H9 (cell line): ENCODE measurements at regions not wholly inside any gene's neighbourhood (a gene's known extent, or its start where the extent isn't known, plus 50 kb on each side); places are given as distances from the start of the nearest gene placed in this dataset.

Source experiments
- DNase-seq: peaks from one replicate; pipeline ENCODE4 v3.0.0-alpha.2; 2017
- H2AFZ ChIP-seq: one replicate; pipeline ENCODE4 v1.6.1; 2013; ENCODE audit warnings: mild to moderate bottlenecking, low read length, control low read depth, moderate library complexity
- H2AK5ac ChIP-seq: 2 replicates; pipeline ENCODE4 v1.6.1; 2013; ENCODE audit warnings: low read length, control low read depth, mixed read lengths; ENCODE audit not compliant: insufficient read length
- H2BK120ac ChIP-seq: one replicate; pipeline ENCODE4 v1.6.1; 2013; ENCODE audit warnings: low read depth, mild to moderate bottlenecking, low read length, control low read depth, inconsistent platforms; ENCODE audit not compliant: poor library complexity, severe bottlenecking
- H2BK12ac ChIP-seq: 2 replicates; pipeline ENCODE4 v1.6.1; 2013; ENCODE audit warnings: low read length, control low read depth, mixed read lengths, low read depth; ENCODE audit not compliant: insufficient read length
- H2BK15ac ChIP-seq: 2 replicates; pipeline ENCODE4 v1.6.1; 2013; ENCODE audit warnings: low read depth, low read length, control low read depth
- H2BK20ac ChIP-seq: one replicate; pipeline ENCODE4 v1.6.1; 2013; ENCODE audit warnings: low read depth, mild to moderate bottlenecking, low read length, control low read depth, inconsistent platforms; ENCODE audit not compliant: poor library complexity, severe bottlenecking
- H2BK5ac ChIP-seq: 2 replicates; pipeline ENCODE4 v1.6.1; 2013; ENCODE audit warnings: low read length, control low read depth, mixed read lengths; ENCODE audit not compliant: insufficient read length
- H3K14ac ChIP-seq: 2 replicates; pipeline ENCODE4 v1.6.1; 2013; ENCODE audit warnings: low read length, control low read depth; ENCODE audit not compliant: insufficient read depth
- H3K18ac ChIP-seq: 2 replicates; pipeline ENCODE4 v1.6.1; 2013; ENCODE audit warnings: low read depth, mild to moderate bottlenecking, mixed read lengths, low read length, control low read depth; ENCODE audit not compliant: insufficient read length
- H3K23ac ChIP-seq: 2 replicates; pipeline ENCODE4 v1.6.1; 2013; ENCODE audit warnings: low read length, control low read depth, mixed read lengths, low read depth; ENCODE audit not compliant: insufficient read length
- H3K23me2 ChIP-seq: 2 replicates; pipeline ENCODE4 v1.6.1; 2013; ENCODE audit warnings: low read depth, mild to moderate bottlenecking, mixed read lengths, low read length, control low read depth; ENCODE audit not compliant: insufficient read length, poor library complexity, severe bottlenecking
- H3K27ac ChIP-seq: 2 replicates; pipeline ENCODE4 v1.5.1; 2013; ENCODE audit warnings: low read length, control low read depth, mixed read lengths, low read depth; ENCODE audit not compliant: insufficient read length
- H3K27me3 ChIP-seq: 2 replicates; pipeline ENCODE4 v1.6.1; 2013; ENCODE audit warnings: low read length, control low read depth, inconsistent platforms; ENCODE audit not compliant: insufficient read depth
- H3K4ac ChIP-seq: 2 replicates; pipeline ENCODE4 v1.6.1; 2013; ENCODE audit warnings: low read depth, mild to moderate bottlenecking, control low read depth, inconsistent platforms, low read length, moderate library complexity
- H3K4me1 ChIP-seq: 2 replicates; pipeline ENCODE4 v1.6.1; 2013; ENCODE audit warnings: low read length, control low read depth, inconsistent platforms; ENCODE audit not compliant: insufficient read depth
- H3K4me2 ChIP-seq: 2 replicates; pipeline ENCODE4 v1.6.1; 2013; ENCODE audit warnings: low read length, control low read depth, mixed read lengths; ENCODE audit not compliant: insufficient read length, insufficient read depth
- H3K56ac ChIP-seq: 2 replicates; pipeline ENCODE4 v1.6.1; 2013; ENCODE audit warnings: low read depth, mild to moderate bottlenecking, mixed read lengths, low read length, control low read depth; ENCODE audit not compliant: insufficient read length
- H3K79me1 ChIP-seq: 2 replicates; pipeline ENCODE4 v1.6.1; 2013; ENCODE audit warnings: low read depth, mild to moderate bottlenecking, moderate library complexity, low read length, control low read depth, inconsistent platforms; ENCODE audit not compliant: insufficient read depth, poor library complexity, severe bottlenecking
- H3K79me2 ChIP-seq: 2 replicates; pipeline ENCODE4 v1.6.1; 2013; ENCODE audit warnings: low read length, control low read depth, inconsistent platforms; ENCODE audit not compliant: insufficient read depth
- H3K9ac ChIP-seq: 2 replicates; pipeline ENCODE4 v1.6.1; 2013; ENCODE audit warnings: low read length, control low read depth, mixed read lengths; ENCODE audit not compliant: insufficient read length; ENCODE audit errors: extremely low read depth
- H3K9me3 ChIP-seq: one replicate; pipeline ENCODE4 v1.6.1; 2013; ENCODE audit warnings: low read depth, low read length, inconsistent platforms; ENCODE audit not compliant: control insufficient read depth
- H3T11ph ChIP-seq: one replicate; pipeline ENCODE4 v1.6.1; 2013; ENCODE audit warnings: mild to moderate bottlenecking, low read length, control low read depth, inconsistent platforms
- H4K20me1 ChIP-seq: one replicate; pipeline ENCODE4 v1.6.1; 2013; ENCODE audit not compliant: control insufficient read depth, insufficient read length, insufficient read depth
- H4K5ac ChIP-seq: 2 replicates; pipeline ENCODE4 v1.6.1; 2013; ENCODE audit warnings: low read depth, mild to moderate bottlenecking, mixed read lengths, low read length, control low read depth; ENCODE audit not compliant: insufficient read length
- H4K8ac ChIP-seq: replicated peaks from 2 replicates; pipeline ENCODE4 v1.6.1; 2013; ENCODE audit warnings: low read length, control low read depth, mixed read lengths, low read depth; ENCODE audit not compliant: insufficient read length
- H4K91ac ChIP-seq: 2 replicates; pipeline ENCODE4 v1.6.1; 2013; ENCODE audit warnings: low read depth, mild to moderate bottlenecking, moderate library complexity, mixed read lengths, low read length, control low read depth; ENCODE audit not compliant: insufficient read length
- H3K27ac Mint-ChIP-seq, 3 experiments: 2 replicates in 2 of 3; 3 replicates in 1 of 3; pipeline ENCODE4 v1.8.0; 2020 to 2021; ENCODE audit warnings: mixed read lengths in 3 of 3, mild to moderate bottlenecking in 1 of 3, moderate library complexity in 1 of 3
- H3K27me3 Mint-ChIP-seq: 2 replicates; pipeline ENCODE4 v1.8.0; 2021; ENCODE audit warnings: low read depth, mild to moderate bottlenecking, moderate library complexity, mixed read lengths
- H3K36me3 Mint-ChIP-seq, 3 experiments: 2 replicates in 2 of 3; 3 replicates in 1 of 3; pipeline ENCODE4 v1.8.0; 2020 to 2021; ENCODE audit warnings: low read depth in 3 of 3, mixed read lengths in 3 of 3; ENCODE audit not compliant: insufficient read depth in 1 of 3
- H3K4me1 Mint-ChIP-seq, 2 experiments: 2 replicates each; pipeline ENCODE4 v1.8.0; 2020; ENCODE audit warnings: mixed read lengths in 2 of 2
- H3K4me3 Mint-ChIP-seq, 2 experiments: 2 replicates in 1 of 2; 3 replicates in 1 of 2; pipeline ENCODE4 v1.8.0; 2020 to 2021; ENCODE audit warnings: mild to moderate bottlenecking in 2 of 2, mixed read lengths in 2 of 2, moderate library complexity in 1 of 2
- H3K9me3 Mint-ChIP-seq, 2 experiments: 2 replicates in 1 of 2; 3 replicates in 1 of 2; pipeline ENCODE4 v1.8.0; 2020; ENCODE audit warnings: mild to moderate bottlenecking in 2 of 2, mixed read lengths in 2 of 2, moderate library complexity in 1 of 2
- CTCF ChIP-seq: fragments of 200-600 bp; sonication (generic); conservative IDR thresholded peaks from 3 replicates; pipeline ENCODE4 v1.8.0; 2021; ENCODE audit warnings: antibody characterized with exemption, mild to moderate bottlenecking
- WGBS: extraction: QIAGEN DNeasy Blood & Tissue Kit; methylation state at CpG from one replicate; pipeline ENCODE4 v1.1.7; 2013; ENCODE audit warnings: missing lambda C conversion rate, low lambda C conversion rate, mixed read lengths; ENCODE audit not compliant: insufficient read length; ENCODE audit errors: extremely low coverage; 5-methylcytosine and 5-hydroxymethylcytosine counted together

GRCh38 chr7:81427461-81427860 lies 342.4 kb downstream of the HGF start:
- Histone ChIP-seq H4K91ac (no peak overlapping the region), H2AK5ac (no peak overlapping the region), H2BK20ac (no peak overlapping the region), H3K4ac (no peak overlapping the region), H3K4me2 (no peak overlapping the region), H2AFZ (no peak overlapping the region), H3K4me1 (no peaks in the 10 kb centered on the region), H3K14ac (no peak overlapping the region), H3K27ac (no peak overlapping the region), H2BK15ac (no peak overlapping the region), H3K23ac (no peak overlapping the region), H3T11ph (no peak overlapping the region), H2BK120ac (no peak overlapping the region), H4K20me1 (no peaks in the 10 kb centered on the region), H4K5ac (no peak overlapping the region), H3K79me1 (no peaks in the 10 kb centered on the region), H4K8ac (no peak overlapping the region), H3K79me2 (no peaks in the 10 kb centered on the region), H3K27me3 (no peaks in the 10 kb centered on the region), H3K23me2 (no peaks in the 10 kb centered on the region), H2BK5ac (no peak overlapping the region), H3K9ac (no peak overlapping the region), H3K56ac (no peak overlapping the region), H2BK12ac (no peak overlapping the region), H3K18ac (no peak overlapping the region), H3K9me3 (no peaks in the 10 kb centered on the region)
- Mint-ChIP-seq H3K36me3 (no peaks in the 10 kb centered on the region), H3K4me1 (peaks cover 10 to 14% of the 10 kb centered on the region in 2 experiments), H3K27ac (no peak overlapping the region), H3K4me3 (no peak overlapping the region), H3K9me3 (no peaks in the 10 kb centered on the region), H3K27me3 (no peaks in the 10 kb centered on the region)
- TF ChIP-seq CTCF: no peak
- no peak for DNase-seq
- WGBS: no CpG with 5 or more reads among the region's 2 CpGs
